Left ventricle myocardium inferior (tissue), 1 donor: ENCODE measurements at regions not wholly inside any gene's neighbourhood (a gene's known extent, or its start where the extent isn't known, plus 50 kb on each side); places are given as distances from the start of the nearest gene placed in this dataset.

Experiments used
- DNase-seq: peaks from one replicate; pipeline ENCODE4 v3.0.0-alpha.2; 2020
- H3K27ac ChIP-seq: fragments of 200-600 bp; replicated peaks from 2 replicates; pipeline ENCODE4 v1.8.0; 2021
- H3K27me3 ChIP-seq: fragments of 200-600 bp; 2 replicates; pipeline ENCODE4 v1.8.0; 2021; ENCODE audit warnings: low read depth
- H3K36me3 ChIP-seq: fragments of 200-600 bp; 2 replicates; pipeline ENCODE4 v1.8.0; 2021
- H3K4me1 ChIP-seq: fragments of 200-600 bp; 2 replicates; pipeline ENCODE4 v1.8.0; 2021
- H3K4me3 ChIP-seq: fragments of 200-600 bp; 2 replicates; pipeline ENCODE4 v1.8.0; 2021; ENCODE audit warnings: mild to moderate bottlenecking, moderate library complexity
- H3K9me3 ChIP-seq: fragments of 200-600 bp; replicated peaks from 2 replicates; pipeline ENCODE4 v1.8.0; 2021
- intact Hi-C: fragments of 100-400 bp; cut with micrococcal nuclease; formaldehyde crosslinking; loops from one replicate; pipeline ENCODE4 v1.11.0; 2022
- TF ChIP-seq, protein P1 (sequence below): fragments of 200-600 bp; IDR thresholded peaks from 2 replicates; pipeline ENCODE4 v1.8.0; 2021; ENCODE audit warnings: antibody characterized with exemption, mild to moderate bottlenecking, borderline replicate concordance
- donor health status: DM: no; HTN: yes; CAD: no; lungs with severe emphysema.

DNA sequence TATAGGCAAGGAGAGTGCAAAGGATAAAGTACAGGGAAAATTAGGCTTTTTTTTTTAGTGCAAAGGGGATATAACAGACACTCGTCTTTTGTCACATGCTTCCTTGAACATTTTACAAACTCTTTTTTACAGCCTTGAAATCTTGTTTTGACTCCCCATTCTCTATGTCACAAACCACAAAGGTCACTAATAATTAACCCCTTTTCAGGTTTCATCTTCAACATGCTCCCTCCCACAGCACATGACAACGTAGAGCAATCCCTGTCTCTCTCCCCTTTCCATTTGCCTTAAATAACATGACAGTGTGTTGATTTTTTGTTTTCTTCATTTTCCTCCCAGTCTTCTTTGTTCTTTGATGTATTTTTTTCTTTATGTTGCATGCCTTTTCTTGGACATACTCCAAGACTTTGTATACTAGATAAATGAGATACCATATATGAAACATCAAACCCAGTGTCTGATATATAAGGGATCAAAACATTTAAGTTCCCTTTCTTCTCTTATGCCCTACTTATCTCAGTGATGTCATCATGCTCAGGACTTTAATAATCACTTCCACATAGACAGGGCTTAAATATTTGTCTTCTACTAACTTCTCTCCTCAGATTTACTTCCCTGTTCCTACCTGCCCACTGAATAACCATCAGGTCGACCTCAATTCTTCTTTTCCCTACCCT is 378.7 kb upstream of the HSF2 start:
- TF ChIP-seq, protein P1, sequence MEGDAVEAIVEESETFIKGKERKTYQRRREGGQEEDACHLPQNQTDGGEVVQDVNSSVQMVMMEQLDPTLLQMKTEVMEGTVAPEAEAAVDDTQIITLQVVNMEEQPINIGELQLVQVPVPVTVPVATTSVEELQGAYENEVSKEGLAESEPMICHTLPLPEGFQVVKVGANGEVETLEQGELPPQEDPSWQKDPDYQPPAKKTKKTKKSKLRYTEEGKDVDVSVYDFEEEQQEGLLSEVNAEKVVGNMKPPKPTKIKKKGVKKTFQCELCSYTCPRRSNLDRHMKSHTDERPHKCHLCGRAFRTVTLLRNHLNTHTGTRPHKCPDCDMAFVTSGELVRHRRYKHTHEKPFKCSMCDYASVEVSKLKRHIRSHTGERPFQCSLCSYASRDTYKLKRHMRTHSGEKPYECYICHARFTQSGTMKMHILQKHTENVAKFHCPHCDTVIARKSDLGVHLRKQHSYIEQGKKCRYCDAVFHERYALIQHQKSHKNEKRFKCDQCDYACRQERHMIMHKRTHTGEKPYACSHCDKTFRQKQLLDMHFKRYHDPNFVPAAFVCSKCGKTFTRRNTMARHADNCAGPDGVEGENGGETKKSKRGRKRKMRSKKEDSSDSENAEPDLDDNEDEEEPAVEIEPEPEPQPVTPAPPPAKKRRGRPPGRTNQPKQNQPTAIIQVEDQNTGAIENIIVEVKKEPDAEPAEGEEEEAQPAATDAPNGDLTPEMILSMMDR: no peak
- H3K4me3 ChIP-seq: no peak overlapping the region
- H3K9me3 ChIP-seq: no peaks in the 10 kb centered on the region
- H3K27me3 ChIP-seq: no peaks in the 10 kb centered on the region
- intact Hi-C loops: no loop called here
- no peaks in the 10 kb centered on the region for H3K36me3 ChIP-seq
- no peak for DNase-seq
- H3K27ac ChIP-seq: no peak overlapping the region
- H3K4me1 ChIP-seq: no peaks in the 10 kb centered on the region

DNA sequence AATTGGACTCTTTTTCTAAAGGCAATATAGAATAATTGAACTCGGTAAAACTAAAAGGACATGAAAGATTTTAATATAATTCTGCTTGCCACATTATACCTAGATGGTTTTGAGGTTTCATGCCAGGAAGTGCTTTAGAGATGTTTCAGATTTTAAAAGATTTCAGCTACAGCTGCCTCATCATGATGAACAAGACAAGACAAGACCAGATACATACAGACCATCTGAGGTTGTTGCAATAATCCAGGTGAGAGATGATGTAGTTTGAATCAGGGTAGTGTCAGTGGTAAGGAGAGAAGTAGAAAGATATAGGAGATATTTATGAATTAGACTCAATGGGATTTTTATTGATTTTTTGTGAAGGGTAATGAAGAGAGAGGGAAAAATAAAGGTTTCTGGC is 374.3 kb upstream of the HSF2 start:
- Histone ChIP-seq H3K36me3 (no peaks in the 10 kb centered on the region), H3K27ac (no peak overlapping the region), H3K4me1 (no peaks in the 10 kb centered on the region), H3K9me3 (no peaks in the 10 kb centered on the region), H3K4me3 (no peak overlapping the region), H3K27me3 (no peaks in the 10 kb centered on the region)
- no peak for DNase-seq
- intact Hi-C loops: no loop called here
- TF ChIP-seq, protein P1: no peak

DNA sequence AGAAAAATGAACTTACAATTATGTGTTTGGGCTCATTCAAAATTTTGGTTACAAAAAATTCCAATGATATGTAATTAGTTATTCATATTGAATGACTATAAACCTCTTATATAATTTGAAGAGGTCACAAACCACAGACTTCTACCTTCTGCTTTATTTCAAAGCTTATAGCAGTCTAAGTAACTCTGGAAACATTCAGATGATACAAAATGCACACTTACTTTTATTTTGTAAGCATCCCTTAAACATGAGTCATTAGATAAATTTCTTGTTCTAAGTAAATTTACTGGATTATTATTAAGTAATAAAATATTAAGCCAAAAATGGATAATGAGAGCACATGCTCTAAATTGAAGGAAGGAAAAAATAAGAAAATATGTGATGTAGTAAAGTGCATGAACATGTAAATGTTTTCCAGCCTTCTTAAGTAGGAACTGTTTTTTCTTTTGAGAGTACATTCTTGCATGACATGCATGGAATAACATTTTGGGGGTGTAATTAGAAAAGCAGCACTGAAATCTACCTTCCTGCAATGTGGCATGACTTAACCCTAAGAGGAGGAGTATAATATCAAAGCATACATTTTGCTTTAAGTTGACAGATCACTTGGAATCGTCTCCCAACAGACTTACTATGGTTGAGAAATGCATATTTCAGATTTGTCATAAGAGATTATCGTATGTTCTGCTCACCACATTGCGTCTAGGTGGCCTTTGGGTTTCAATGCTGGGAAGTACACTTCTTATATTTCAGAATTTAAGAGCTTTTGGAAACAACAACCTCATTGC is 372.7 kb upstream of the HSF2 start:
- H3K36me3 ChIP-seq: no peaks in the 10 kb centered on the region
- H3K9me3 ChIP-seq: no peaks in the 10 kb centered on the region
- TF ChIP-seq, protein P1: no peak
- no peak overlapping the region for H3K4me3 ChIP-seq
- no peaks in the 10 kb centered on the region for H3K27me3 ChIP-seq
- DNase-seq: no peak
- no peak overlapping the region for H3K27ac ChIP-seq
- no peaks in the 10 kb centered on the region for H3K4me1 ChIP-seq
- intact Hi-C loops: no loop called here

DNA sequence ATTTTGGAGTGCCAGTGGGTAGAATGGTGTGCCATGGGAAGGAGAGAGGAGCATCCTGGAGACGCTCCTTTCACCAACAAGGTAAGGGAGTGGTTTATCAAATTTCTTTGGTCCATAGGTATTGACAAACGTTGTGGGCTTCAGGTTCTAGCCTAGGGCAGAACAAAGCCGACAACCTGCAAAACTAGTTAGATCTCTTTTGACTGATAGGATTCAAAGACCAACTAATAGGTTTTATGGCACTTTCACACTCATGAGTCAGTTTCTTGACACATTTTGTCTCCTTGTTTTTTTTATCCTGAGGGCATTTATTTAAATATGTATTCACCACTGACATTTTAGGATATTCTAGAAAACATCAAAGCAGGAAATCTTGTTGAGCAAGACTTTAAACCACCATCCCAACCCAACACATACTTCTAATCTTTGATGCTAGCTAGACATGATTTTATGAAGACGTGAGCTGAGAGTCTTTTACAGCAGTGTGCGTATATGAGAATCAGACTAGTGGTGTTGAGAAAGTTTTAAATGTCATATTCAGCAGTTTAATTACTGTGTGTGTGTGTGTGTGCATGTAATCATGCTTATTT is 370.4 kb upstream of the HSF2 start:
- no peak for DNase-seq
- Histone ChIP-seq H3K4me3 (no peak overlapping the region), H3K27ac (no peak overlapping the region), H3K4me1 (peaks cover 7% of the 10 kb centered on the region), H3K27me3 (no peaks in the 10 kb centered on the region), H3K36me3 (no peaks in the 10 kb centered on the region), H3K9me3 (no peaks in the 10 kb centered on the region)
- intact Hi-C loops: no loop called here
- TF ChIP-seq, protein P1: no peak

DNA sequence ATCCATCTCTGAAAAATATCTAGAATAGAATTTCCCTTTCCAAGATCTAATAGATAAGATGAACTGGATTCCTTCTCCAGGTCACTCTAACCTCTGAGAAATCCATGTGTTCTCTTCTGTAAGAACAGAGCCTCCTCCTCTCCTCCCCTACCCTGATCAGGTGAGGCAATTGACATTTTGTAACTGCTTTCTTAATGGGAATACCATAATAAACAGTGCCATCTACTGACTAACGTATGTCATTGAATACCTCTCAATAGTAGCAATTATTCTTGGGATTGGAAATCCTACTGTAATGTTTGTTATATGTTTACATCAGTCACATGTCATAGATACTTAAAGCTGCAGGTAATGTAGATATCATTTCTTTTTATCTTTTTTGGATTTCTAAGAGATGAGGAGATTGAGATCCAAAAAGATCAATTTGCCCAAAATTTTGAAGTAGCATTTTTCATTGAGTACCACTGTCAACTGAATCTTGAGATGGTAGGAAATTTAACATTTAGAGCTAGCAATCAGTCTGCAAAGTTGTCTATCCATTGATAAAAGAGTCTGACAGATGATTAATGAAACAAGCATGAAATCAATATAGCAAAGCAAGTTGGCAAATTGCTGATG is 365.8 kb upstream of the HSF2 start:
- Histone ChIP-seq H3K27ac (peak overlapping the region; percentile 44), H3K27me3 (no peaks in the 10 kb centered on the region), H3K4me3 (no peak overlapping the region), H3K4me1 (peaks cover 7% of the 10 kb centered on the region), H3K36me3 (no peaks in the 10 kb centered on the region), H3K9me3 (no peaks in the 10 kb centered on the region)
- intact Hi-C loops: loop anchor here (5.0 to 10.0 kb wide), 2 partner anchors 189 to 601 kb away; no protein-coding TSS in a partner anchor
- TF ChIP-seq, protein P1: peak; percentile 75
- no peak for DNase-seq
